Suprapubic skin (tissue), 4 donors: ENCODE measurements at regions not wholly inside any gene's neighbourhood (a gene's known extent, or its start where the extent isn't known, plus 50 kb on each side); places are given as distances from the start of the nearest gene placed in this dataset.

Experiments
- CTCF ChIP-seq, 2 donors: fragments of 200-600 bp in 1 of 2; fragments of 450-650 bp in 1 of 2; sonication (generic) in 1 of 2; IDR thresholded peaks; one replicate each; pipeline ENCODE4 v1.5.1; 2016 to 2019; ENCODE audit warnings: antibody characterized with exemption in 2 of 2, mild to moderate bottlenecking in 1 of 2, moderate library complexity in 1 of 2
- EP300 ChIP-seq: sonication (generic); formaldehyde crosslinking; IDR thresholded peaks from one replicate; pipeline ENCODE4 v1.6.1; 2017; ENCODE audit warnings: antibody characterized with exemption
- POLR2A ChIP-seq, 2 donors: fragments of 450-650 bp; IDR thresholded peaks; one replicate each; pipeline ENCODE4 v1.6.1; 2017; ENCODE audit warnings: antibody characterized with exemption in 2 of 2, mild to moderate bottlenecking in 2 of 2, moderate library complexity in 2 of 2
- POLR2AphosphoS5 ChIP-seq, 3 donors: sonication (generic); formaldehyde crosslinking; IDR thresholded peaks; one replicate each; pipeline ENCODE4 v1.6.1; 2017; ENCODE audit warnings: antibody characterized with exemption in 3 of 3

- TF ChIP-seq CTCF (IDR thresholded peaks at IDR 0.05) (no peak), POLR2AphosphoS5 (IDR thresholded peaks at IDR 0.05) (no peak), EP300 (no peak), POLR2A (IDR thresholded peaks at IDR 0.05) (no peak)
Observed at GRCh38 chr5:93926831-93927620, 185.6 kb upstream of the POU5F2 start.
